ENCODE measurements at regions not wholly inside any gene's neighbourhood (a gene's known extent, or its start where the extent isn't known, plus 50 kb on each side); places are given as distances from the start of the nearest gene placed in this dataset.
"Not testable (repeated sequence)": the region's sequence is repeated elsewhere in the genome, so short reads cannot be mapped to it uniquely, and the experiment has no call there.

DNA sequence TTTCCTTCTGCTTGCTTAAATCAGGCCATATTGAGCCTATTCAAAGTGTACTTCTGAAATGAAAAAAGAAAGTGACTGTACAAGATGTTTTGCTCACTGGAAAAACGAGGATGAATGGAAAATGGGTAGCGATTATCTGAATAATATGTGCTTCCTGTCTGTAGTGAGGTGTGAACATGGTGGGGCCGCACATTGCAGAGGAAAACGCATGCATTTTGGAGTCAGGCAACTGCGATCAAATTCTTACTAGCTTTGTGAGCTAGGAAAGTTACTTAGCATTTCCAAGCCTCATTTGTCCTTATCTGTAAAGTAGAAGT, 73.0 kb upstream of the PRSS3 start:
- H3K4me1 ChIP-seq: no peaks in the 10 kb centered on the region
- H3K36me3 ChIP-seq (ENCODE audit: low read depth, missing control alignments): no peaks in the 10 kb centered on the region
- DNase-seq: no peak
- TF ChIP-seq POLR2A (IDR thresholded peaks at IDR 0.05): no peak
- TF ChIP-seq, protein P1, sequence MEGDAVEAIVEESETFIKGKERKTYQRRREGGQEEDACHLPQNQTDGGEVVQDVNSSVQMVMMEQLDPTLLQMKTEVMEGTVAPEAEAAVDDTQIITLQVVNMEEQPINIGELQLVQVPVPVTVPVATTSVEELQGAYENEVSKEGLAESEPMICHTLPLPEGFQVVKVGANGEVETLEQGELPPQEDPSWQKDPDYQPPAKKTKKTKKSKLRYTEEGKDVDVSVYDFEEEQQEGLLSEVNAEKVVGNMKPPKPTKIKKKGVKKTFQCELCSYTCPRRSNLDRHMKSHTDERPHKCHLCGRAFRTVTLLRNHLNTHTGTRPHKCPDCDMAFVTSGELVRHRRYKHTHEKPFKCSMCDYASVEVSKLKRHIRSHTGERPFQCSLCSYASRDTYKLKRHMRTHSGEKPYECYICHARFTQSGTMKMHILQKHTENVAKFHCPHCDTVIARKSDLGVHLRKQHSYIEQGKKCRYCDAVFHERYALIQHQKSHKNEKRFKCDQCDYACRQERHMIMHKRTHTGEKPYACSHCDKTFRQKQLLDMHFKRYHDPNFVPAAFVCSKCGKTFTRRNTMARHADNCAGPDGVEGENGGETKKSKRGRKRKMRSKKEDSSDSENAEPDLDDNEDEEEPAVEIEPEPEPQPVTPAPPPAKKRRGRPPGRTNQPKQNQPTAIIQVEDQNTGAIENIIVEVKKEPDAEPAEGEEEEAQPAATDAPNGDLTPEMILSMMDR (IDR thresholded peaks at IDR 0.05): no peak
- H3K27ac ChIP-seq: no peak overlapping the region
- 36 to 40% methylated on average over 5 of the region's 5 CpGs for WGBS, 2 donors
- no peak overlapping the region for H3K4me3 ChIP-seq
- H3K27me3 ChIP-seq: no peaks in the 10 kb centered on the region
- H3K9me3 ChIP-seq: no peaks in the 10 kb centered on the region
- intact Hi-C loops (cut with DNase I; ENCODE audit: low total_unique reads): loop anchor here (5.0 kb wide), 1 partner anchor 100 kb away; no protein-coding TSS in a partner anchor

DNA sequence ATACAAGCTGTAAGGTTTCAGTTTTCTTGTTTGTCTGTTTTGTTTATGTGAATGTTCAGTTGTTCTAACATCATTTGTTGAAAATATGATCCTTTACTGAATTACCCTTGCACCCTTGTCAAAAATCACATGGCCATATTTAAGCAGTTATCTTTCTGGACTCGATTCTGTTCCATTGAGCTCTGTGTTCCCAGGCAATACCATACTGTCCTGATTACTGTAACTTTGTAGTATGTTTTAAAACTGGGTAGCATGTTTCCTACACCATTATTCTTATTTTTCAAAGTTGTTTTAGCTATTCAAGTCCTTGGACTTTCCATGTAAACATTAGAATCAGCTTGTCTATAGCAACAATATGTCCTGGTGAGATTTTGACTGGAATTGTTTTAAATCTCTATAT, 66.7 kb upstream of the PRSS3 start:
- Histone ChIP-seq H3K27ac (no peak overlapping the region), H3K4me3 (no peak overlapping the region), H3K4me1 (no peaks in the 10 kb centered on the region), H3K9me3 (no peaks in the 10 kb centered on the region), H3K36me3 (ENCODE audit: low read depth, missing control alignments) (no peaks in the 10 kb centered on the region), H3K27me3 (no peaks in the 10 kb centered on the region)
- no peak for TF ChIP-seq POLR2A (IDR thresholded peaks at IDR 0.05)
- TF ChIP-seq, protein P1 (IDR thresholded peaks at IDR 0.05): no peak
- intact Hi-C loops (cut with DNase I; ENCODE audit: low total_unique reads): no loop called here
- WGBS, 2 donors: 86 to 91% methylated on average over 1 of the region's 1 CpG
- no peak for DNase-seq

DNA sequence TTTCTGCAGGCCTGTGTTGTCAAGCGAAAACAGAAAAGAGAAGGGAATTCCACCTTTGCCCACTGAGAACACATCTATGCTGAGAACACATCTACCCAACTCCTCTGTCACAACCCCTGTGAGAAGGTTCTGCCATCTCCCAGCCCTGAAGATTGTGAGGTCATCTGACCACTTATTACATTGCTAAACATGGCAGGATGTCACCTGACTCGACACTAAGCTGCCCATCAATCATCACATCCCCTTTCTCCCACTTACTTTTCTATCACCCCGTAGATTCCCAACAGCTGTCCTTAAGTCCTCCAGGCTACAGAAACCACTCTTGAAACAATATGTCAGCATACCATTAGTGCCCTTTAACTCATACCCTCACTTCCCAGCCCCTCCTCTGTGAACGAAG, 64.2 kb upstream of the PRSS3 start:
- 70 to 72% methylated on average over 4 of the region's 4 CpGs for WGBS, 2 donors

DNA sequence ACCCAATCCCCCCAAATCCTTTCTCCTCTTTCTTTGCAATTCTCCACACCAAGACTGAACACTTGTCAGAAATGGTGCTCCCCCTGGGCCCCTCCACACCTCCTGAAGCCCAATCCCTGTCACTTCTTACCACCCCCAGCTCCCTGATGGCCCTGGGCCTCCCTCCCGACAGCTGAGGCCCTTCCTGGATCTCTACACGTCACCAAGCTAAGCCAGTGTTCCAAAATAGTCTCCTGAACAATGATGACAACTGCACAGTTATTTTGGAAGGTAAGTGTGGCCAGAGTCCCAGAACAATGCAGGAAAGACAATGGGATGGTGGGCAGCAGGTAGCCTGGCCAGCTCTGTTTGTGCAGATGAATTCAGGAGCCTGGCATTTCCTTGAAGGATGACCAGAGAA, 63.7 kb upstream of the PRSS3 start:
- intact Hi-C loops (cut with DNase I; ENCODE audit: low total_unique reads): no loop called here
- H3K4me1 ChIP-seq: no peaks in the 10 kb centered on the region
- TF ChIP-seq, protein P1 (IDR thresholded peaks at IDR 0.05): no peak
- TF ChIP-seq POLR2A (IDR thresholded peaks at IDR 0.05): no peak
- H3K4me3 ChIP-seq: no peak overlapping the region
- H3K27ac ChIP-seq: no peak overlapping the region
- no peak for DNase-seq
- WGBS, 2 donors: 71 to 82% methylated on average over 2 of the region's 2 CpGs
- H3K27me3 ChIP-seq: no peaks in the 10 kb centered on the region
- H3K9me3 ChIP-seq: no peaks in the 10 kb centered on the region
- H3K36me3 ChIP-seq (ENCODE audit: low read depth, missing control alignments): no peaks in the 10 kb centered on the region

More for the DNA sequence above, 64.2 kb upstream of the PRSS3 start:
- Histone ChIP-seq H3K4me1 (no peaks in the 10 kb centered on the region), H3K36me3 (ENCODE audit: low read depth, missing control alignments) (no peaks in the 10 kb centered on the region), H3K9me3 (no peaks in the 10 kb centered on the region), H3K4me3 (no peak overlapping the region), H3K27me3 (no peaks in the 10 kb centered on the region), H3K27ac (no peak overlapping the region)
- no peak for TF ChIP-seq POLR2A (IDR thresholded peaks at IDR 0.05)
- TF ChIP-seq, protein P1 (IDR thresholded peaks at IDR 0.05): no peak
- intact Hi-C loops (cut with DNase I; ENCODE audit: low total_unique reads): no loop called here
- DNase-seq: no peak

DNA sequence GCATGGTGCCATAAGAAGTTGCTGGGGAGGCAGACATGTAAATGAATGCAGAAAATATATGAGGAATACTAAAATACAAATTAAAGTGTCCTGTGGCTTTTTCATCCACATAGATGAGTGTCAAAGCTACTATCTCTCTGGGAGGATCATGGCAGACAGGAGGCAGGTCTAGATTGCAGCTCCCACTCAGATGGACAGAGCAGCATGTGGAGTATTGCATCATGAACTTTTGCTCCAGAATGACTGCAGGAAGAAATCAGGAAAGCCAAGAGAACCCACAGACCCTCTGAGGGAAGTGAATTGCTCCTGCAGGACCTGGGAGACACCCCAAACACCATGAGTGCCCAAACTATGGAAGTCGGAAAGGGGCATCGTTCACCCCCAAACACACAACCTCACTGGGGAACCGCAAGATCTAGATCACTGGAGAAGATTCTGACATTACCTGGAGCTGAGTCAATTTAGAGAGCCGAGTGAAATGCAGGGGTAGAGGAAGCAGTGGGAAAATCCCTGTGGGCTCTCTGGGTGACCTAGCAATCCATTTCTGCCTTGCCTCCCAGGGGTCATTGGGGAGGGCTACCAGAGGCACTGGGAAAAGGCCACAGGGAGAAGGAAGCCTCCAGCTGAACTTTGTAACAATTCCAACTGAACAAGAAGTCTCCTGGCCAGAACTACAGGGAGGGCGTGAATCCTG, 61.0 kb upstream of the PRSS3 start:
- H3K27me3 ChIP-seq; DNase-seq; H3K27ac ChIP-seq; H3K4me3 ChIP-seq; H3K36me3 ChIP-seq (ENCODE audit: low read depth, missing control alignments); intact Hi-C loops (cut with DNase I; ENCODE audit: low total_unique reads); H3K4me1 ChIP-seq; H3K9me3 ChIP-seq: not testable (repeated sequence)
- 88 to 89% methylated on average over 5 of the region's 5 CpGs for WGBS, 2 donors

DNA sequence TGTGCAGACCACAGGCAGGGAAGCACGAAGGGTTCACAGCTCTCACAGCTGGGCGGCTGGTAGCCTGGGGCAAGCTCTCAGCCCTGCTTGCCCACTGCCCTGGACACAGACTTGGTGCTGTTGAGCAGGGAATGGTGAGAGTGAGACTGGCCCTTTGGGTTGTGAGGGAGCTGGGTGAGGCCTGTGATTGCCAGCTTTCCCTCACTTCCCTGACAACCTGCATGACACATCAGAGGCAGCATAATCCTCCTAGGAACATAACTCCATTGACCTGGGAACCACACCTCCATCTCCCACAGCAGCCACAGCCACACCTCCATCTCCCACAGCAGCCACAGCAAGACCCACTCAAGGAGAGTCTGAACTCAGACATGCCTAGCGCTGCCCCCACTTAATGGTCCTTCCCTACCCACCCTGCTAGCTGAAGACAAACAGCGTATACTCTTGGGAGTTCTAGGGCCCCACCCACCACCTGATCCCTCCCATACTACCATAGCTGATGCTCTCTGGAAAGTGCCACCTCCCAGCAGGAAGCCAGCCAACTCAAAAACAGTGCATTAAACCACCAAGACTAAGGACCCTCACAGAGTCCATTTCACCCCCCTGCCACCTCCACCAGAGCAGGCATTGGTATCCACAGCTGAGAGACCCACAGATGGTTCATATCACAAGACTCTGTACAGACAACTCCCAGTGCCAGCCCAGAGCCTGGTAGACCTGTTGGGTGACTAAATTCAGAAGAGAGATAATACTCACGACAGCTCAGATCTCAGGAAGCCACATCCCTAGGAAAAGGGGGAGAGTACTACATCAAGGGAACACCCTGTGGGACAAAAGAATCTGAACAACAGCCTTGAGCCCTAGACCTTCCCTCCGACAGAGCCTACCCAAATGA, 60.2 kb upstream of the PRSS3 start:
- H3K27ac ChIP-seq; H3K9me3 ChIP-seq; intact Hi-C loops (cut with DNase I; ENCODE audit: low total_unique reads); H3K36me3 ChIP-seq (ENCODE audit: low read depth, missing control alignments); H3K27me3 ChIP-seq; H3K4me1 ChIP-seq; DNase-seq; H3K4me3 ChIP-seq: not testable (repeated sequence)
- WGBS, 2 donors: 65 to 78% methylated on average over 6 of the region's 6 CpGs

All from testis (tissue), 2 donors.